ENCODE measurements at regions not wholly inside any gene's neighbourhood (a gene's known extent, or its start where the extent isn't known, plus 50 kb on each side); places are given as distances from the start of the nearest gene placed in this dataset.
A peak's percentile ranks its signal among the peaks of the same experiment; 100 is the strongest.

DNA sequence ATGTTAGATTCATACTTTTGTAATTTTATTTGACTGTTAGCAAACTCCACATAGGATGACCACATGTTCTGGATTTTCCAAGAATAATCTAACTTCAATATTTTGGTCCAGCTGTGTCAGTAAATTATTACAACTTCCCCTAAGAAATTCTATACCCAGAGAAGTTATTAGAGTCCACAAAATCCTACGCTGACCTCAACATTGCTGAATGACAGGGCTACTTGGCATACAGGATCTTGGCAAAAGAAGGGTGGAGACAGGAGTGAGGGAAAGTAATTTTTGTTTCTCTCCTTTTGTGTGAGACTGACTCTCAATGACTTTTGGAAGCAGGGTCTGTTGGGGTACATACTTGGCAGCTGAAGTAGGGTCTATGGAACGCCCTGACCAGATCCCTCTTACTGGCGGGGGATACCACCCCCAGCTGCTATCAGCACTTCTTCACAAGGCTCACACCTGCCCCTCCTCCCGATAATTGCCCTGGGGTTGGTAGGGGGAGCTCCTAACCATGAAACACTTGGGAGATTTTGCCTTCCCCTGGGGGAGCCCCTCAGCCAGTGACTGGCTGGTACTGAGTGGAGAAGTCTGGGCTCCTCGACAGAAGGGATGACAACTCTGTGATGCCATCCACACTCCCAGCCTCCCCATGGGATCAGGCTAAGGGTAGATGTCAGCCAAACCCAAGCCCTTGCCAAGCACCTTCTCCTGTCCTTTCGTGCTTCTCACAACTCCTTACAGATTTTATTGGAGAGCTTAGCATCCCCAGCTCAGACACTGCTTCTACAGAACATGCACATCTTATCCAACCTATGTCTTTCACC, 110.6 kb upstream of the FHL2 start:
- no peak for TF ChIP-seq FOXM1 (IDR thresholded peaks at IDR 0.05; ENCODE audit: borderline replicate concordance, low read depth)
- TF ChIP-seq ZBTB7A (IDR thresholded peaks at IDR 0.05; ENCODE audit: low read depth), result no peak
- no peak for TF ChIP-seq NFIC (IDR thresholded peaks at IDR 0.05)
- no peak for TF ChIP-seq EP300 (IDR thresholded peaks at IDR 0.05; ENCODE audit: borderline replicate concordance)
- TF ChIP-seq TEAD4 (IDR thresholded peaks at IDR 0.05), result no peak
- no peak for TF ChIP-seq CREB1 (IDR thresholded peaks at IDR 0.05; ENCODE audit: low read depth)
- no peak for TF ChIP-seq TCF12 (IDR thresholded peaks at IDR 0.05; ENCODE audit: low read depth)
- TF ChIP-seq, protein P1, sequence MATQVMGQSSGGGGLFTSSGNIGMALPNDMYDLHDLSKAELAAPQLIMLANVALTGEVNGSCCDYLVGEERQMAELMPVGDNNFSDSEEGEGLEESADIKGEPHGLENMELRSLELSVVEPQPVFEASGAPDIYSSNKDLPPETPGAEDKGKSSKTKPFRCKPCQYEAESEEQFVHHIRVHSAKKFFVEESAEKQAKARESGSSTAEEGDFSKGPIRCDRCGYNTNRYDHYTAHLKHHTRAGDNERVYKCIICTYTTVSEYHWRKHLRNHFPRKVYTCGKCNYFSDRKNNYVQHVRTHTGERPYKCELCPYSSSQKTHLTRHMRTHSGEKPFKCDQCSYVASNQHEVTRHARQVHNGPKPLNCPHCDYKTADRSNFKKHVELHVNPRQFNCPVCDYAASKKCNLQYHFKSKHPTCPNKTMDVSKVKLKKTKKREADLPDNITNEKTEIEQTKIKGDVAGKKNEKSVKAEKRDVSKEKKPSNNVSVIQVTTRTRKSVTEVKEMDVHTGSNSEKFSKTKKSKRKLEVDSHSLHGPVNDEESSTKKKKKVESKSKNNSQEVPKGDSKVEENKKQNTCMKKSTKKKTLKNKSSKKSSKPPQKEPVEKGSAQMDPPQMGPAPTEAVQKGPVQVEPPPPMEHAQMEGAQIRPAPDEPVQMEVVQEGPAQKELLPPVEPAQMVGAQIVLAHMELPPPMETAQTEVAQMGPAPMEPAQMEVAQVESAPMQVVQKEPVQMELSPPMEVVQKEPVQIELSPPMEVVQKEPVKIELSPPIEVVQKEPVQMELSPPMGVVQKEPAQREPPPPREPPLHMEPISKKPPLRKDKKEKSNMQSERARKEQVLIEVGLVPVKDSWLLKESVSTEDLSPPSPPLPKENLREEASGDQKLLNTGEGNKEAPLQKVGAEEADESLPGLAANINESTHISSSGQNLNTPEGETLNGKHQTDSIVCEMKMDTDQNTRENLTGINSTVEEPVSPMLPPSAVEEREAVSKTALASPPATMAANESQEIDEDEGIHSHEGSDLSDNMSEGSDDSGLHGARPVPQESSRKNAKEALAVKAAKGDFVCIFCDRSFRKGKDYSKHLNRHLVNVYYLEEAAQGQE (IDR thresholded peaks at IDR 0.05; ENCODE audit: low read depth), result no peak
- TF ChIP-seq, protein P2, sequence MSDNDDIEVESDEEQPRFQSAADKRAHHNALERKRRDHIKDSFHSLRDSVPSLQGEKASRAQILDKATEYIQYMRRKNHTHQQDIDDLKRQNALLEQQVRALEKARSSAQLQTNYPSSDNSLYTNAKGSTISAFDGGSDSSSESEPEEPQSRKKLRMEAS (IDR thresholded peaks at IDR 0.05), result no peak
- no peak for TF ChIP-seq CEBPB (IDR thresholded peaks at IDR 0.05)
- no peak for TF ChIP-seq EGR1 (IDR thresholded peaks at IDR 0.05)
- no peak for TF ChIP-seq YY1 (IDR thresholded peaks at IDR 0.05; ENCODE audit: low read depth)
- TF ChIP-seq, protein P3, sequence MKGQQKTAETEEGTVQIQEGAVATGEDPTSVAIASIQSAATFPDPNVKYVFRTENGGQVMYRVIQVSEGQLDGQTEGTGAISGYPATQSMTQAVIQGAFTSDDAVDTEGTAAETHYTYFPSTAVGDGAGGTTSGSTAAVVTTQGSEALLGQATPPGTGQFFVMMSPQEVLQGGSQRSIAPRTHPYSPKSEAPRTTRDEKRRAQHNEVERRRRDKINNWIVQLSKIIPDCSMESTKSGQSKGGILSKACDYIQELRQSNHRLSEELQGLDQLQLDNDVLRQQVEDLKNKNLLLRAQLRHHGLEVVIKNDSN (IDR thresholded peaks at IDR 0.05), result no peak
- TF ChIP-seq RAD21 (IDR thresholded peaks at IDR 0.05; ENCODE audit: low read depth), result no peak
- no peak for TF ChIP-seq TAF1 (IDR thresholded peaks at IDR 0.05; ENCODE audit: low read depth)

DNA sequence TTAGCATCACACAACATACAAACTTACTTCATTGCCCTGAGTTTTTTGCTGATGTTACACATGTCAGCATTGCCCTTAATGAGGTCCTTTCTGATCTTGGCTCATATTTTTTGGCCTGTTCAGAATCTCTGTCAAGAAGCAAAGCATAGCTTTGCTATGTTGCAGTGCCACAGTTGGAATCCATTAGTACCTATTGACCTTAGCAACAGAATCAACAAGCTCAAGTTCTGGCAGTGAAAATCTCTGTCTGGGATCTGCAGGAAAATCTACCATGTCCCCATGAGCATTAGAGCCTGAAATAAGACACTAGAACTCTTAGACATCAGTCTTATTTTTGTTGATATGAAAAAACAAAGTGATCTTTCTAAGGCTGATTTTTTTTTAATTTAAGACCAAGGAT, 105.6 kb upstream of the FHL2 start:
- TF ChIP-seq, protein P3 (IDR thresholded peaks at IDR 0.05), result no peak
- TF ChIP-seq, protein P2 (IDR thresholded peaks at IDR 0.05), result no peak
- no peak for TF ChIP-seq EGR1 (IDR thresholded peaks at IDR 0.05)
- TF ChIP-seq NFIC (IDR thresholded peaks at IDR 0.05), result no peak
- TF ChIP-seq ZBTB7A (IDR thresholded peaks at IDR 0.05; ENCODE audit: low read depth), result no peak
- no peak for TF ChIP-seq EP300 (IDR thresholded peaks at IDR 0.05; ENCODE audit: borderline replicate concordance)
- no peak for TF ChIP-seq TEAD4 (IDR thresholded peaks at IDR 0.05)
- no peak for TF ChIP-seq CREB1 (IDR thresholded peaks at IDR 0.05; ENCODE audit: low read depth)
- no peak for TF ChIP-seq FOXM1 (IDR thresholded peaks at IDR 0.05; ENCODE audit: borderline replicate concordance, low read depth)
- no peak for TF ChIP-seq TCF12 (IDR thresholded peaks at IDR 0.05; ENCODE audit: low read depth)
- TF ChIP-seq CEBPB (IDR thresholded peaks at IDR 0.05), result no peak
- TF ChIP-seq TAF1 (IDR thresholded peaks at IDR 0.05; ENCODE audit: low read depth), result no peak
- TF ChIP-seq, protein P1 (IDR thresholded peaks at IDR 0.05; ENCODE audit: low read depth), result no peak
- no peak for TF ChIP-seq RAD21 (IDR thresholded peaks at IDR 0.05; ENCODE audit: low read depth)
- no peak for TF ChIP-seq YY1 (IDR thresholded peaks at IDR 0.05; ENCODE audit: low read depth)

DNA sequence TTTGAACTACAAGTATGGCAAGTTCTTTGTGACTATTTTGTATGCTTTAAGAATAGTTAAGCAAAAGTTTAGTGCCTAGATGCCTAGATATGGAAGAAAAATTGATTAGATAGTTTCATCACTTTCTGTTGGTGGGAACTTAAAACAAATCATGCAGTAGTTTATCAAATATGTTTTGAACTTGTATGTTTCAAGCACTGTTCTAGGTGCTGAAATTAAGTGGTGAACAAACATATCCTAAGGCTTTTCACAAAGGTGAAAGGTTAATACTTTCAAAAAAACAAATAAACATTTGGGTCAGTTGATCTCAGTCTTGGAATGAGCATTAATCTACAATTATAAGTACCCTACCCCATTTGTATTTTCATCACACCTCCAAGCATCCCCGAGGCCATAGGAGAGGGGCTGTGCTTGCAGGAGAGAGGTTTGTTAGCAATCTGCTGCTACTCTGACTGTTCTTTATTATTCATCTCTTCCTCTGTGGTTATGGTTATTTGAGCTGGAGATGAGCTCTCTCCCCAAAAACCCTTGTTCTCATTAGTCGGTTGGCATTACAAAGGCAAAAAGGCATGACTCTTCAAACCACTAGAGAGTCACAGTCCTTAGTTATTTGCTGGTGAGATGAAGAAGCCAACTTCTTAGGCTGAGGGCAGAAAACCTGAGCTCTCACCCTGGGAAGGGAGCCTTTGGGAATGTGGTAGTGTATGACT, 103.9 kb upstream of the FHL2 start:
- TF ChIP-seq CEBPB (IDR thresholded peaks at IDR 0.05), result no peak
- TF ChIP-seq ZBTB7A (IDR thresholded peaks at IDR 0.05; ENCODE audit: low read depth), result no peak
- no peak for TF ChIP-seq RAD21 (IDR thresholded peaks at IDR 0.05; ENCODE audit: low read depth)
- TF ChIP-seq, protein P1 (IDR thresholded peaks at IDR 0.05; ENCODE audit: low read depth), result peak; percentile 54
